Vagina (tissue), 2 donors: ENCODE measurements at regions not wholly inside any gene's neighbourhood (a gene's known extent, or its start where the extent isn't known, plus 50 kb on each side); places are given as distances from the start of the nearest gene placed in this dataset.

ENCODE experiments used
- CTCF ChIP-seq, 3 experiments: fragments of 450-650 bp in 2 of 3; fragments of 200-600 bp in 1 of 3; sonication (generic) in 1 of 3; IDR thresholded peaks; one replicate each; pipeline ENCODE4 v1.5.1; 2017 to 2019; ENCODE audit warnings: antibody characterized with exemption in 3 of 3, mild to moderate bottlenecking in 2 of 3, moderate library complexity in 2 of 3
- POLR2A ChIP-seq, 2 donors: fragments of 450-650 bp; IDR thresholded peaks; one replicate each; pipeline ENCODE4 v1.6.1; 2017; ENCODE audit warnings: antibody characterized with exemption in 2 of 2, mild to moderate bottlenecking in 2 of 2, moderate library complexity in 2 of 2
- POLR2AphosphoS5 ChIP-seq, 2 donors: sonication (generic); formaldehyde crosslinking; IDR thresholded peaks; one replicate each; pipeline ENCODE4 v1.9.0; 2017; ENCODE audit warnings: antibody characterized with exemption in 2 of 2, mild to moderate bottlenecking in 2 of 2, low read depth in 1 of 2; ENCODE audit not compliant: insufficient read depth in 1 of 2

GRCh38 chr14:98077176-98077575, 1194.8 kb downstream of the BCL11B start:
- TF ChIP-seq CTCF (IDR thresholded peaks at IDR 0.05) (no peak), POLR2A (IDR thresholded peaks at IDR 0.05) (no peak), POLR2AphosphoS5 (IDR thresholded peaks at IDR 0.05; ENCODE audit: insufficient read depth in 1 of 2, low read depth in 1 of 2) (no peak)
